ENCODE measurements at regions not wholly inside any gene's neighbourhood (a gene's known extent, or its start where the extent isn't known, plus 50 kb on each side); places are given as distances from the start of the nearest gene placed in this dataset.

- TF ChIP-seq EZH2 (IDR thresholded peaks at IDR 0.05; ENCODE audit: low read length, unreplicated experiment) (no peak), EZH2phosphoT487 (IDR thresholded peaks at IDR 0.05; ENCODE audit: borderline replicate concordance, low read length) (no peak)
- TF ChIP-seq, protein P1, sequence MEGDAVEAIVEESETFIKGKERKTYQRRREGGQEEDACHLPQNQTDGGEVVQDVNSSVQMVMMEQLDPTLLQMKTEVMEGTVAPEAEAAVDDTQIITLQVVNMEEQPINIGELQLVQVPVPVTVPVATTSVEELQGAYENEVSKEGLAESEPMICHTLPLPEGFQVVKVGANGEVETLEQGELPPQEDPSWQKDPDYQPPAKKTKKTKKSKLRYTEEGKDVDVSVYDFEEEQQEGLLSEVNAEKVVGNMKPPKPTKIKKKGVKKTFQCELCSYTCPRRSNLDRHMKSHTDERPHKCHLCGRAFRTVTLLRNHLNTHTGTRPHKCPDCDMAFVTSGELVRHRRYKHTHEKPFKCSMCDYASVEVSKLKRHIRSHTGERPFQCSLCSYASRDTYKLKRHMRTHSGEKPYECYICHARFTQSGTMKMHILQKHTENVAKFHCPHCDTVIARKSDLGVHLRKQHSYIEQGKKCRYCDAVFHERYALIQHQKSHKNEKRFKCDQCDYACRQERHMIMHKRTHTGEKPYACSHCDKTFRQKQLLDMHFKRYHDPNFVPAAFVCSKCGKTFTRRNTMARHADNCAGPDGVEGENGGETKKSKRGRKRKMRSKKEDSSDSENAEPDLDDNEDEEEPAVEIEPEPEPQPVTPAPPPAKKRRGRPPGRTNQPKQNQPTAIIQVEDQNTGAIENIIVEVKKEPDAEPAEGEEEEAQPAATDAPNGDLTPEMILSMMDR (conservative IDR thresholded peaks at IDR 0.05; ENCODE audit: low read depth, low read length) = no peak
These were observed 420.4 kb upstream of the TMEFF2 start for GRCh38 chr2:192615105-192615504.
